Loucy (cell line): ENCODE measurements at regions not wholly inside any gene's neighbourhood (a gene's known extent, or its start where the extent isn't known, plus 50 kb on each side); places are given as distances from the start of the nearest gene placed in this dataset.

Experiments
- H2AFZ ChIP-seq: fragments of 200-600 bp; sonication (generic); 2 replicates; pipeline ENCODE4 v1.6.0; 2016; ENCODE audit warnings: antibody characterized with exemption, mild to moderate bottlenecking, low read length, moderate library complexity
- H3F3A ChIP-seq: fragments of 200-600 bp; 2 replicates; pipeline ENCODE4 v1.6.0; 2016; ENCODE audit warnings: antibody characterized with exemption, low read depth, mild to moderate bottlenecking
- H3K27me3 ChIP-seq: fragments of 200-600 bp; sonication (generic); 2 replicates; pipeline ENCODE4 v1.6.1; 2014; ENCODE audit warnings: low read length, mild to moderate bottlenecking; ENCODE audit not compliant: insufficient read depth, poor library complexity, severe bottlenecking
- H3K36me3 ChIP-seq: fragments of 200-600 bp; sonication (generic); 2 replicates; pipeline ENCODE4 v1.6.1; 2016; ENCODE audit warnings: low read length; ENCODE audit not compliant: insufficient read depth
- H3K4me1 ChIP-seq: fragments of 200-600 bp; sonication (generic); 2 replicates; pipeline ENCODE4 v1.5.1; 2014; ENCODE audit warnings: low read length, mild to moderate bottlenecking; ENCODE audit not compliant: insufficient read depth, poor library complexity, severe bottlenecking
- H3K4me2 ChIP-seq: fragments of 200-600 bp; sonication (generic); 2 replicates; pipeline ENCODE4 v1.6.0; 2014; ENCODE audit warnings: antibody characterized with exemption, low read length, low read depth, mild to moderate bottlenecking; ENCODE audit not compliant: poor library complexity, severe bottlenecking
- H3K4me3 ChIP-seq: fragments of 200-600 bp; sonication (generic); 2 replicates; pipeline ENCODE4 v1.5.1; 2014; ENCODE audit warnings: low read length, mild to moderate bottlenecking, mixed read lengths; ENCODE audit not compliant: poor library complexity, severe bottlenecking
- H3K79me2 ChIP-seq: fragments of 200-600 bp; sonication (generic); 2 replicates; pipeline ENCODE4 v1.6.1; 2014; ENCODE audit warnings: low read length; ENCODE audit not compliant: insufficient read depth
- H3K9ac ChIP-seq: fragments of 200-600 bp; sonication (generic); 2 replicates; pipeline ENCODE4 v1.6.0; 2014; ENCODE audit warnings: mild to moderate bottlenecking, low read depth, low read length, moderate library complexity; ENCODE audit not compliant: poor library complexity, severe bottlenecking
- H3K9me2 ChIP-seq: fragments of 200-600 bp; sonication (generic); replicated peaks from 2 replicates; pipeline ENCODE4 v1.6.1; 2016; ENCODE audit warnings: low read depth, low read length, mixed read lengths
- H3K9me3 ChIP-seq: fragments of 200-600 bp; sonication (generic); 2 replicates; pipeline ENCODE4 v1.6.1; 2014; ENCODE audit warnings: mild to moderate bottlenecking, antibody characterized with exemption, low read length, low read depth; ENCODE audit not compliant: insufficient read depth
- H4K20me1 ChIP-seq: fragments of 200-600 bp; sonication (generic); 2 replicates; pipeline ENCODE4 v1.6.0; 2014; ENCODE audit warnings: antibody characterized with exemption, low read length, mild to moderate bottlenecking; ENCODE audit not compliant: insufficient read depth, poor library complexity, severe bottlenecking
- CTCF ChIP-seq: fragments of 200-600 bp; sonication (generic); conservative IDR thresholded peaks from 2 replicates; pipeline ENCODE4 v1.5.1; 2014; ENCODE audit warnings: mild to moderate bottlenecking, antibody characterized with exemption, low read length
- EZH2phosphoT487 ChIP-seq: fragments of 200-600 bp; IDR thresholded peaks from 2 replicates; pipeline ENCODE4 v1.6.1; 2018; ENCODE audit warnings: antibody characterized with exemption, mild to moderate bottlenecking, moderate library complexity, borderline replicate concordance

- H3K79me2 ChIP-seq: no peaks in the 10 kb centered on the region
- H3K9me2 ChIP-seq: no peaks in the 10 kb centered on the region
- no peaks in the 10 kb centered on the region for H4K20me1 ChIP-seq
- H3F3A ChIP-seq: no peaks in the 10 kb centered on the region
- no peak overlapping the region for H3K4me2 ChIP-seq
- no peaks in the 10 kb centered on the region for H3K27me3 ChIP-seq
- no peak overlapping the region for H3K4me3 ChIP-seq
- no peak for TF ChIP-seq EZH2phosphoT487
- no peak for TF ChIP-seq CTCF
- H2AFZ ChIP-seq: no peak overlapping the region
- no peaks in the 10 kb centered on the region for H3K4me1 ChIP-seq
- H3K36me3 ChIP-seq: no peaks in the 10 kb centered on the region
- H3K9ac ChIP-seq: no peak overlapping the region
- no peaks in the 10 kb centered on the region for H3K9me3 ChIP-seq
Measured at GRCh38 chr11:26040339-26040738, 291.6 kb upstream of the ANO3 start.

- Histone ChIP-seq H3K9me2 (no peaks in the 10 kb centered on the region), H4K20me1 (no peaks in the 10 kb centered on the region), H3K4me1 (no peaks in the 10 kb centered on the region), H3F3A (no peaks in the 10 kb centered on the region), H3K27me3 (no peaks in the 10 kb centered on the region), H3K4me3 (no peak overlapping the region), H3K9ac (no peak overlapping the region), H3K4me2 (no peak overlapping the region), H3K9me3 (no peaks in the 10 kb centered on the region), H3K36me3 (no peaks in the 10 kb centered on the region), H3K79me2 (no peaks in the 10 kb centered on the region), H2AFZ (no peak overlapping the region)
- TF ChIP-seq EZH2phosphoT487: no peak
- TF ChIP-seq CTCF: no peak
Measured at GRCh38 chr11:26042113-26042512, 289.8 kb upstream of the ANO3 start.

- H2AFZ ChIP-seq: no peak overlapping the region
Measured at GRCh38 chr11:26043665-26044064, 288.3 kb upstream of the ANO3 start.

More at GRCh38 chr11:26043665-26044064, 288.3 kb upstream of the ANO3 start:
- no peaks in the 10 kb centered on the region for H3K79me2 ChIP-seq
- H3K9me3 ChIP-seq: no peaks in the 10 kb centered on the region
- no peak overlapping the region for H3K4me2 ChIP-seq
- no peak overlapping the region for H3K9ac ChIP-seq
- no peaks in the 10 kb centered on the region for H3K9me2 ChIP-seq
- H3K27me3 ChIP-seq: no peaks in the 10 kb centered on the region
- no peak overlapping the region for H3K4me3 ChIP-seq
- H4K20me1 ChIP-seq: no peaks in the 10 kb centered on the region
- no peak for TF ChIP-seq CTCF
- no peak for TF ChIP-seq EZH2phosphoT487
- no peaks in the 10 kb centered on the region for H3F3A ChIP-seq
- no peaks in the 10 kb centered on the region for H3K4me1 ChIP-seq
- H3K36me3 ChIP-seq: no peaks in the 10 kb centered on the region
